Neuronal stem cell (in vitro differentiated cells): ENCODE measurements at regions not wholly inside any gene's neighbourhood (a gene's known extent, or its start where the extent isn't known, plus 50 kb on each side); places are given as distances from the start of the nearest gene placed in this dataset.
"Not testable (repeated sequence)": the region's sequence is repeated elsewhere in the genome, so short reads cannot be mapped to it uniquely, and the experiment has no call there.

ENCODE experiments used
- DNase-seq: peaks from one replicate; pipeline ENCODE4 v3.0.0-alpha.2; 2013; ENCODE audit warnings: low spot score
- H2AFZ ChIP-seq: one replicate; pipeline ENCODE4 v1.6.1; 2013; ENCODE audit warnings: mild to moderate bottlenecking, low read length, inconsistent platforms
- H2AK5ac ChIP-seq: 2 replicates; pipeline ENCODE4 v1.6.1; 2013; ENCODE audit warnings: low read depth, mild to moderate bottlenecking, inconsistent platforms, low read length, moderate library complexity, mixed read lengths
- H2BK120ac ChIP-seq: 2 replicates; pipeline ENCODE4 v1.6.1; 2013; ENCODE audit warnings: low read depth, mild to moderate bottlenecking, inconsistent platforms, low read length, moderate library complexity, mixed read lengths
- H2BK12ac ChIP-seq: one replicate; pipeline ENCODE4 v1.6.1; 2013; ENCODE audit warnings: low read length, inconsistent platforms
- H2BK15ac ChIP-seq: 2 replicates; pipeline ENCODE4 v1.6.1; 2013; ENCODE audit warnings: mild to moderate bottlenecking, low read length, inconsistent platforms, mixed read lengths
- H2BK5ac ChIP-seq: one replicate; pipeline ENCODE4 v1.6.1; 2013; ENCODE audit warnings: inconsistent platforms, mild to moderate bottlenecking, low read length, moderate library complexity
- H3K14ac ChIP-seq: one replicate; pipeline ENCODE4 v1.6.1; 2013; ENCODE audit warnings: low read length, inconsistent platforms
- H3K18ac ChIP-seq: 2 replicates; pipeline ENCODE4 v1.6.1; 2013; ENCODE audit warnings: low read length, inconsistent platforms
- H3K23ac ChIP-seq: 2 replicates; pipeline ENCODE4 v1.6.1; 2013; ENCODE audit warnings: low read depth, mild to moderate bottlenecking, mixed read lengths, low read length, inconsistent platforms; ENCODE audit not compliant: poor library complexity
- H3K27ac ChIP-seq: replicated peaks from 3 replicates; pipeline ENCODE4 v1.5.1; 2013; ENCODE audit warnings: low read length, inconsistent platforms
- H3K27me3 ChIP-seq, 3 experiments: 2 replicates each; pipeline ENCODE4 v1.6.1; 2013; ENCODE audit warnings: low read length in 3 of 3, mild to moderate bottlenecking in 2 of 3, inconsistent platforms in 1 of 3, low read depth in 1 of 3, mixed read lengths in 1 of 3, moderate library complexity in 1 of 3; ENCODE audit not compliant: control insufficient read depth in 3 of 3, insufficient read depth in 3 of 3
- H3K36me3 ChIP-seq, 2 donors: replicated peaks in 1 of 2; 2 replicates each; pipeline ENCODE4 v1.6.1; 2013; ENCODE audit warnings: low read length in 2 of 2; ENCODE audit not compliant: control insufficient read depth in 2 of 2, insufficient read depth in 2 of 2
- H3K4ac ChIP-seq: 2 replicates; pipeline ENCODE4 v1.6.1; 2013; ENCODE audit warnings: inconsistent platforms, mild to moderate bottlenecking, low read length, moderate library complexity
- H3K4me1 ChIP-seq, 2 donors: 1 replicate in 1 of 2; 2 replicates in 1 of 2; pipeline ENCODE4 v1.6.1; 2013; ENCODE audit warnings: low read length in 2 of 2, low read depth in 1 of 2; ENCODE audit not compliant: control insufficient read depth in 2 of 2, insufficient read depth in 1 of 2
- H3K4me2 ChIP-seq: one replicate; pipeline ENCODE4 v1.6.1; 2013; ENCODE audit warnings: mild to moderate bottlenecking, low read length, inconsistent platforms; ENCODE audit not compliant: insufficient read depth, poor library complexity, severe bottlenecking
- H3K4me3 ChIP-seq, 2 donors: 2 replicates each; pipeline ENCODE4 v1.5.1; 2013; ENCODE audit warnings: low read length in 2 of 2, mild to moderate bottlenecking in 2 of 2, inconsistent platforms in 1 of 2, moderate library complexity in 1 of 2
- H3K79me1 ChIP-seq: one replicate; pipeline ENCODE4 v1.6.1; 2013; ENCODE audit warnings: low read depth, mild to moderate bottlenecking, inconsistent platforms, low read length, moderate library complexity
- H3K9ac ChIP-seq: one replicate; pipeline ENCODE4 v1.6.1; 2013; ENCODE audit warnings: mild to moderate bottlenecking, low read depth, low read length, inconsistent platforms; ENCODE audit not compliant: poor library complexity
- H3K9me3 ChIP-seq, 2 donors: replicated peaks in 1 of 2; 2 replicates each; pipeline versions ENCODE3 to v1.6.1; 2013; ENCODE audit warnings: low read length in 2 of 2, mild to moderate bottlenecking in 2 of 2, inconsistent platforms in 1 of 2, low read depth in 1 of 2, mixed read lengths in 1 of 2, moderate library complexity in 1 of 2; ENCODE audit not compliant: control insufficient read depth in 2 of 2, insufficient read depth in 1 of 2
- H4K8ac ChIP-seq: one replicate; pipeline ENCODE4 v1.6.1; 2013; ENCODE audit warnings: low read depth, mild to moderate bottlenecking, inconsistent platforms, low read length, moderate library complexity
- H4K91ac ChIP-seq: one replicate; pipeline ENCODE4 v1.6.1; 2013; ENCODE audit warnings: low read length, low read depth, mild to moderate bottlenecking, inconsistent platforms; ENCODE audit not compliant: poor library complexity
- WGBS, 2 donors: extraction: QIAGEN DNeasy Blood & Tissue Kit; methylation state at CpG; one replicate each; pipeline ENCODE4 v1.1.7; 2013; ENCODE audit warnings: missing lambda C conversion rate in 2 of 2, mixed read lengths in 1 of 2; ENCODE audit not compliant: insufficient read length in 2 of 2, insufficient replicate concordance in 1 of 2; ENCODE audit errors: extremely low coverage in 2 of 2; 5-methylcytosine and 5-hydroxymethylcytosine counted together

DNA sequence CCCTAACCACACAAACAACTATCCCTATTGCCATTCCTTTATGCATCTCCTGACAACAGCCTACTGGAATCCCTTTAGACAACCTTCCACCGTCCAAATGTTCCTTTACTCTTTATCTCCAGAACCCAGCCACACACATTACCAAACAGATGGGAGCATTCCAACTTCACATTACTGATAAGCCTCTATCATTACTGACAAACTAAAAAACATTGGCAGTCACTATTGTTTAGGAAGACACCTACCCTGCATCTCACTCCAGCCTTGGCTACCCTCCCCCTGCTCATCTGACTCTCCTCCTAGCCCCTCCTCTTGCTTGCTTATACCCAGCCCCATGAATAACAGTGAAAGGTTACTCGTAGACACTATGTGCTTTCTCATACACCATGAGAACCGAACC is 130.3 kb upstream of the ATF7IP start:
- H3K4ac ChIP-seq, H2AK5ac ChIP-seq, H2BK12ac ChIP-seq, H3K18ac ChIP-seq, H2BK15ac ChIP-seq, H3K4me1 ChIP-seq, H4K8ac ChIP-seq, H3K36me3 ChIP-seq, H3K79me1 ChIP-seq, DNase-seq, H3K14ac ChIP-seq, H3K4me2 ChIP-seq, H4K91ac ChIP-seq, H3K9ac ChIP-seq, H3K27me3 ChIP-seq, H2AFZ ChIP-seq, H3K23ac ChIP-seq, H3K27ac ChIP-seq, H2BK120ac ChIP-seq, H3K9me3 ChIP-seq, H2BK5ac ChIP-seq, H3K4me3 ChIP-seq: not testable (repeated sequence)
- no CpG with 5 or more reads among the region's 3 CpGs for WGBS, 2 donors

DNA sequence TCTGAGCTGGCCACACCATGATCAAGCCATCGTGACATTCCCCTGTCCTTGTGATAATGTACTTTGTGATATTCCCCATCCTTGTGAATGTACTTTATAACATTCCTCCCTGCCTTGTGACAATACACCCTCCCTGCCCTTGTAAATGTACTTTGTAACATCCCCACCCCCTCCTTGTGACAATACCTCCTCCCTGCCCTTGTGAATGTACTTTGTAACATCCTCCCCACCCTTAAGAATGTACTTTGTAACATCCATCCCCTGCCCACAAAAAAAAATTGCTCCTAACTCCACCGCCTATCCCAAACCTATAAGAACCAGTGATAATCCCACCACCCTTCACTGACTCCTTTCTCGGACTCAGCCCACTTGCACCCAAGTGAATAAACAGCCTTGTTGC is 128.8 kb upstream of the ATF7IP start:
- H3K23ac ChIP-seq, H3K36me3 ChIP-seq, H2AK5ac ChIP-seq, H2AFZ ChIP-seq, H2BK12ac ChIP-seq, H4K8ac ChIP-seq, H3K4me1 ChIP-seq, H3K4ac ChIP-seq, H2BK15ac ChIP-seq, H3K9me3 ChIP-seq, H3K4me3 ChIP-seq, H3K4me2 ChIP-seq, H3K18ac ChIP-seq, H3K27ac ChIP-seq, H2BK5ac ChIP-seq, H3K79me1 ChIP-seq, H4K91ac ChIP-seq, H3K9ac ChIP-seq, H2BK120ac ChIP-seq, DNase-seq, H3K27me3 ChIP-seq, H3K14ac ChIP-seq: not testable (repeated sequence)
- no CpG with 5 or more reads among the region's 3 CpGs for whole genome bisulfite sequencing, 2 donors

DNA sequence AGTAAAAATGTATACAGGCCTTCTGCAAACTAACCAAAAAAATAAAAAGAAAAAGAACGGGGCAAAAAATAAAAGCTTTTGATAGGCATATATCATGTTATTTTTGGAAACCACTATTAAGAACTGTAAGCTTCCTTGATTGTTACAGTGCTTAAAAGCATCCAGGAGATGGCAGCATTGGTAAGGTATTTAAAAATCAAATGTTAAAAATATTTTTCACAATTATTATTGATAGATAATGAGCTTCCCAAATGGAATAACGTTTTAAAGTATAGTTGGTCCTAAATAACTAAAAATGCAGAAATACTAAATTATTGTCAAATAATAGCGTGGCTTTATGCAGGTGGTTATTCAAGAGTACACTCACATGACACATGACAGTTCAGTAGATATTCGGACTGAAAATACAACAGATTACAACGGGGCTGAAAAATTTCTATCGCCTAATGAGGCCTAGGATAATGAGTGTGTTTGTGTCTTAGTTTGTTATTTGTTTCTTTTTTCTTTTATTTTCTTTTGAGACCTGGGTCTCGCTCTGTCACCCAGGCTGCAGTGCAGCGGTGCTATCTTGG is 127.2 kb upstream of the ATF7IP start:
- whole genome bisulfite sequencing, 2 donors: no CpG with 5 or more reads among the region's 8 CpGs
- Histone ChIP-seq H3K23ac (no peak overlapping the region), H3K4me3 (no peak overlapping the region), H3K79me1 (no peaks in the 10 kb centered on the region), H2BK12ac (no peak overlapping the region), H2AK5ac (no peak overlapping the region), H3K27ac (no peak overlapping the region), H3K4me2 (no peak overlapping the region), H3K14ac (no peak overlapping the region), H3K9me3 (peaks cover 0 to 6% of the 10 kb centered on the region in 2 donors), H3K18ac (no peak overlapping the region), H2AFZ (no peak overlapping the region), H3K27me3 (no peaks in the 10 kb centered on the region), H4K91ac (no peak overlapping the region), H4K8ac (no peak overlapping the region), H3K4ac (no peak overlapping the region), H2BK120ac (no peak overlapping the region), H2BK15ac (no peak overlapping the region), H3K36me3 (no peaks in the 10 kb centered on the region), H3K4me1 (peaks cover 0 to 8% of the 10 kb centered on the region in 2 donors), H3K9ac (no peak overlapping the region), H2BK5ac (no peak overlapping the region)
- no peak for DNase-seq

DNA sequence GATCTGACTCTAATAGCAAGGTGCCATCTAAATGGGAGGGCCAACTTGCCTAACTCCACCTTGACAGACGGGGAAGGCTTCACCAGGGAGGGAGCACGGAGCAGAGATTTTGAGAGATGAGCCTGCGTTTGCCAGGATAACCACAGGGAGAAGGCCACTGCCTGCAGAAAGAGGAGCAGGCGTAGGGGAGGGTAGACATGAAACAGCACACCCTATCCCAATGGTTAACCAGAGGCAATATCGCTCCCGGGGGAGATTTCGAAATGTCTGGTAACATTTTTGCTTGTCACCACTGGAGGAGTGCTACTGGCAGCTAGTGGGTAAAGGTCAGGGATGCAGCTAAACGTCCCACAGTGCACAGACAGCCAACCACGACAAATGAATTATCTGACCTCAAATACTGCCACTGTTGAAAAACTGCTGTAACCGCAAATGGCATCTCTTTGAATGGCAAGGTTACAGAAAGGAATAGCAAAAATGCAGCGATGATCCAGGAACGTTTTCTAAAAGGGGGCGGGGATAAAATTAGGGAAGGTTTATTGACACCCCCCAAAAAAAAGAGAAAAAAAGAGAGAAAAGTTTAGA is 126.0 kb upstream of the ATF7IP start:
- Histone ChIP-seq H4K91ac (no peak overlapping the region), H4K8ac (no peak overlapping the region), H3K79me1 (no peaks in the 10 kb centered on the region), H2BK5ac (no peak overlapping the region), H3K4ac (no peak overlapping the region), H3K4me2 (no peak overlapping the region), H2BK12ac (peak overlapping the region; percentile 3), H2AK5ac (no peak overlapping the region), H3K4me3 (no peak overlapping the region), H3K9me3 (peaks cover 2 to 6% of the 10 kb centered on the region in 2 donors), H2BK120ac (no peak overlapping the region), H2AFZ (peak overlapping the region; percentile 83), H3K23ac (no peak overlapping the region), H3K27ac (peak overlapping the region; percentile 0), H3K14ac (no peak overlapping the region), H3K36me3 (no peaks in the 10 kb centered on the region), H2BK15ac (no peak overlapping the region), H3K9ac (no peak overlapping the region), H3K4me1 (peaks cover 0 to 8% of the 10 kb centered on the region in 2 donors), H3K18ac (peak overlapping the region; percentile 20), H3K27me3 (no peaks in the 10 kb centered on the region)
- no CpG with 5 or more reads among the region's 13 CpGs for WGBS, 2 donors
- no peak for DNase-seq
